HG03159 (cell line): ENCODE measurements at regions not wholly inside any gene's neighbourhood (a gene's known extent, or its start where the extent isn't known, plus 50 kb on each side); places are given as distances from the start of the nearest gene placed in this dataset.

Source experiments
- ATAC-seq: cut with Tn5 transposase; IDR thresholded peaks from one replicate; pipeline ENCODE4 v1.9.1; 2021; ENCODE audit warnings: mild to moderate bottlenecking, moderate library complexity; ENCODE audit not compliant: unreplicated experiment

GRCh38 chr21:38898422-38899096 lies 92.8 kb downstream of the ETS2 start:
- ATAC-seq, result no peak

- no peak for ATAC-seq
Observed at GRCh38 chr21:38897532-38898421, 92.0 kb downstream of the ETS2 start.

GRCh38 chr21:38894899-38895298 lies 89.2 kb downstream of the ETS2 start:
- ATAC-seq, result no peak

GRCh38 chr21:38888991-38889561 lies 83.3 kb downstream of the ETS2 start:
- ATAC-seq, result no peak

- ATAC-seq, result no peak
Observed at GRCh38 chr21:38887749-38888148, 82.0 kb downstream of the ETS2 start.

GRCh38 chr21:38887062-38887686 lies 81.4 kb downstream of the ETS2 start:
- no peak for ATAC-seq

GRCh38 chr21:38885909-38886308 lies 80.2 kb downstream of the ETS2 start:
- no peak for ATAC-seq

- ATAC-seq, result no peak
Observed at GRCh38 chr21:38884440-38884839, 78.7 kb downstream of the ETS2 start.

- ATAC-seq, result no peak
Observed at GRCh38 chr21:38883142-38883541, 77.4 kb downstream of the ETS2 start.

- ATAC-seq, result no peak
Observed at GRCh38 chr21:38881131-38881530, 75.4 kb downstream of the ETS2 start.

- no peak for ATAC-seq
Observed at GRCh38 chr21:38880577-38880966, 74.8 kb downstream of the ETS2 start.

GRCh38 chr21:38879912-38880576 lies 74.3 kb downstream of the ETS2 start:
- no peak for ATAC-seq

- ATAC-seq, result no peak
Observed at GRCh38 chr21:38878379-38879179, 72.8 kb downstream of the ETS2 start.

GRCh38 chr21:38875694-38876492 lies 70.2 kb downstream of the ETS2 start:
- ATAC-seq, result no peak
